ENCODE measurements at regions not wholly inside any gene's neighbourhood (a gene's known extent, or its start where the extent isn't known, plus 50 kb on each side); places are given as distances from the start of the nearest gene placed in this dataset.

DNA sequence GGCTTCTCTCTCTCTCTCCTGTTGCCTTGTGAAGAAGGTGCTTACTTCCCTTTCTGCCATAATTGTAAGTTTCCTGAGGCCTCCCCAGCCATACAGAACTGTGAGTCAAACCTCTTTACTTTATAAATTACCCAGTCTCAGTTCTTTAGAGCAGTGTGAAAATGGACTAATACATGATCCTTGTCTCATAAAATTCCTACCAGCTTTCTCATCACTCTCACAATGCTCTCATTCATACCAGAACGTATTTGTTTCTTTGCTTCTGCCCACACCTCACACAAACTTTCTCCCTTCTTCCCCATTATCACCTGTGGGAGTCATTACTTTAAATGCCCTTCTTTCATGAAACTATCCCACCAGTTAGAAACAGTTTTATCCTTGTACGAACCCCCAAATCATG is 62.7 kb upstream of the ARHGAP42 start:
- no peak overlapping the region for H3K9ac ChIP-seq
- peaks cover 31 to 46% (median 39%) of the 10 kb centered on the region in 11 experiments for H3K9me3 ChIP-seq (replicated peaks in 1 of 11)
- no peaks in the 10 kb centered on the region for H4K20me1 ChIP-seq
- no peak overlapping the region for H3K4me2 ChIP-seq
- no peaks in the 10 kb centered on the region for H3K27me3 ChIP-seq
- H3K27ac ChIP-seq: no peak overlapping the region
- no peak for TF ChIP-seq Cebpa-rat (IDR thresholded peaks at IDR 0.05)
- H3K4me3 ChIP-seq: no peak overlapping the region
- no peaks in the 10 kb centered on the region for H3K36me3 ChIP-seq
- H3K4me1 ChIP-seq: peaks cover 0 to 9% (median 3%) of the 10 kb centered on the region in 10 experiments; a peak in 12 of 20 replicates

DNA sequence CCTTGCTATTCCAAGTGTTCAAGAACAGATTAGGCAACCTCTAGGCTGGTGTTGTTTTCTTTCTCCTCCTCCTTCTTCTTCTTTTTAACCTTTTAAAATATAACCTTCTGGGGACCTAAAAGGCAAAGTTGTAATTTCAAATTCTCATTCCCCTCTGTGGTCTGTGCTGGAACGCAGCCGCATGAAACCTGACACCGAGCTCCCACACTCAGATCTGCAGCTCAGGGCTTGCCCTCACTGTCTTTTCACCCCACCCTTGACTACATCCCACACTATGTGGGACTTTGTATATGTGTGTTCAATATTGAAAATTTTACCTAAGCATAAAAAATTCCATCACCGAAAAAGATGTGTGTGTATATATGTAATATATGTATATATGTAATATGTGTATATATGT is 62.0 kb upstream of the ARHGAP42 start:
- Histone ChIP-seq H3K9me3 (replicated peaks in 1 of 11) (peaks cover 31 to 46% (median 39%) of the 10 kb centered on the region in 11 experiments), H3K4me3 (no peak overlapping the region), H3K9ac (no peak overlapping the region)

DNA sequence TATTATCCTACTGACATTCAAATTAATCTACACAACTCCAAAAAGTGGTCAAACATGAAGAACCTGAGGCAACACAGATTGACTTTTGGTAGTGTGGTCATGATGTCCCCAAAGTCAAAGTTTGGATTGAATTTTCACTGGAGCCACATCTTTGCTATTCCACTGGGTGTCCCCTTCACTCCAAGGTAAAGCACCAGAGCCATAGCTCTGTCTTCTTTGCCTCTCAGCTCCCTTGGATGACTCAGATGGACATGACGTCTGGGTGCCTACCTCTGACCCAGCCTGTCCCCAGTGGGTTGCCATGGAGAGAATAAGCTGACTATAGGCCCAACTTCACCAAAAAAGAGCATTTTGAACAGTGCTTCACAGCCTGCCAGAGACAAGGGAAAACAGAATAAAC is 57.4 kb upstream of the ARHGAP42 start:
- Histone ChIP-seq H3K4me1 (no peaks in the 10 kb centered on the region), H3K4me3 (no peak overlapping the region), H3K9me3 (replicated peaks in 1 of 11) (peaks cover 0 to 4% (median 0%) of the 10 kb centered on the region in 11 experiments; a peak in 5 of 22 replicates), H3K27me3 (no peaks in the 10 kb centered on the region), H3K4me2 (no peak overlapping the region), H3K9ac (no peak overlapping the region), H3K27ac (no peak overlapping the region), H3K36me3 (no peaks in the 10 kb centered on the region), H4K20me1 (no peaks in the 10 kb centered on the region)
- TF ChIP-seq Cebpa-rat (IDR thresholded peaks at IDR 0.05): no peak

More for the DNA sequence above, 62.0 kb upstream of the ARHGAP42 start:
- no peak for TF ChIP-seq Cebpa-rat (IDR thresholded peaks at IDR 0.05)
- Histone ChIP-seq H4K20me1 (no peaks in the 10 kb centered on the region), H3K27me3 (no peaks in the 10 kb centered on the region), H3K27ac (no peak overlapping the region), H3K36me3 (no peaks in the 10 kb centered on the region), H3K4me1 (peaks cover 0 to 2% (median 0%) of the 10 kb centered on the region in 10 experiments; a peak in 1 of 20 replicates), H3K4me2 (no peak overlapping the region)

DNA sequence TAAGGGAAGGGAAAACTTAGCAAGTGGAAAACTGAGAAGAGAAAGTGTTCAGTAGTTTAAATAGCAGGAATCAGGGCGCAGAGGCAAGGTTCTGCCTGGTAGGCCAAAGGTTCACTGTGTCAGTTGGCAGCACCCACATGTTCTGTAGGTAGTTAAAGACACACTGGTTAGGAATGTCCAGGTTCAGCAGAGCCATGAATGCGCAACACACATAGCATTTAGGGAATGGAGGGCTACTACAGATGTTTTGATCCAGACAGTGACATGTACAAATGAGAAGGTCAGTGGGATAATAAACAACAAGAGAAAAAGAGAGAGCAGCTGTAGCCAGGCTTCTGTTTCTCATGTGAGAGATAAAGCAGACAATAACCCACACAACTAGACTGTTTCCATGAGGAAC is 56.2 kb upstream of the ARHGAP42 start:
- H3K4me2 ChIP-seq: no peak overlapping the region
- no peaks in the 10 kb centered on the region for H3K27me3 ChIP-seq
- no peaks in the 10 kb centered on the region for H3K4me1 ChIP-seq
- no peak overlapping the region for H3K27ac ChIP-seq
- H3K9ac ChIP-seq: no peak overlapping the region
- no peaks in the 10 kb centered on the region for H3K9me3 ChIP-seq (replicated peaks in 1 of 11)
- H3K36me3 ChIP-seq: no peaks in the 10 kb centered on the region
- no peak for TF ChIP-seq Cebpa-rat (IDR thresholded peaks at IDR 0.05)
- H4K20me1 ChIP-seq: no peaks in the 10 kb centered on the region
- no peak overlapping the region for H3K4me3 ChIP-seq

DNA sequence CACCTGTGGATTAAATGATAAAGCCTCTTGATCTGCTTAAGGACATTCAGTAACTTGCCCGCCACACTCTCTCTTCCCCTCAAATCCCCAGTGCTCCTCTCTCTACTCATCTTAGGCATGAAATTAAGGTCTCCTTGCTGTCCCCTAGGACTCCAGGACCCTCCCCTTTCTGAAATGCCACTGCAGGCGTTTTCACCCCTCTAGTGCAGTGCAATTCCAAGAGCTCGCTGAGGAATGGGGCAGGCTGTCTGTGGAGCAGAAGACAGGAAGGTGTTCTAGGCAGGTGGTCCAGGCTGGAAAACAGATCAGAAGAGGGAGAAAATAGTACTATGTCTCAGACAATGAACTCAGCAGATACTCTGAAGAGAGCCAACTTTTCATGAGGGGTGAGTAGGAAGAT is 55.8 kb upstream of the ARHGAP42 start:
- Histone ChIP-seq H3K27me3 (no peaks in the 10 kb centered on the region), H3K4me3 (no peak overlapping the region), H3K4me2 (no peak overlapping the region), H3K9me3 (replicated peaks in 1 of 11) (no peaks in the 10 kb centered on the region), H3K4me1 (no peaks in the 10 kb centered on the region), H3K9ac (no peak overlapping the region), H4K20me1 (no peaks in the 10 kb centered on the region), H3K27ac (no peak overlapping the region), H3K36me3 (no peaks in the 10 kb centered on the region)
- TF ChIP-seq Cebpa-rat (IDR thresholded peaks at IDR 0.05): no peak

DNA sequence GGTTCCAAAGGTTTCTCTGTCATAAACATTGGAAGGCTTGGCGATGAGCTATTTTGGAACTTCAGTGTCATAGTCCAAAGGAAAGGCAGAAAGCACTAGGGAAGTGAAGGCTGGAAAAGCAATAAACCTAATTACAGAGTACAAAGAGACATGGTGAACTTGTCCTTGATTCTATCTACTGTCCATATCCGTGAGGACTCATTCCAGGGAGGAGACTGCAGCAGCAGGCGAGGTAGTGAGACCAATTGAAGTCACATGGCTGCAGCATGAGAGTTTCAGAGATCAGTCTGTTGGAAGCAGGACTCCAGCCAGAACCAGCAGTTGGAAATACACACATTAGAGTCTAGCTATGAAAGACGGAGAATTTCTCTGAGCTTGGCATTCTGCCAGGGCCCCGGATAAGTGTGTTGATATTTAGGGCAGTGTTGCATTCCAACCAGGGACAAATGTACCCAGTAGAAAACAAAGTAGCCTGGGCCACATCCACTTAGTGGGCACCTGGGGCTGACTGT is 54.1 kb upstream of the ARHGAP42 start:
- Histone ChIP-seq H3K4me3 (no peak overlapping the region), H4K20me1 (no peaks in the 10 kb centered on the region), H3K27ac (no peak overlapping the region), H3K4me1 (no peaks in the 10 kb centered on the region), H3K4me2 (no peak overlapping the region), H3K36me3 (no peaks in the 10 kb centered on the region), H3K9ac (no peak overlapping the region), H3K27me3 (no peaks in the 10 kb centered on the region), H3K9me3 (replicated peaks in 1 of 11) (no peaks in the 10 kb centered on the region)
- no peak for TF ChIP-seq Cebpa-rat (IDR thresholded peaks at IDR 0.05)

DNA sequence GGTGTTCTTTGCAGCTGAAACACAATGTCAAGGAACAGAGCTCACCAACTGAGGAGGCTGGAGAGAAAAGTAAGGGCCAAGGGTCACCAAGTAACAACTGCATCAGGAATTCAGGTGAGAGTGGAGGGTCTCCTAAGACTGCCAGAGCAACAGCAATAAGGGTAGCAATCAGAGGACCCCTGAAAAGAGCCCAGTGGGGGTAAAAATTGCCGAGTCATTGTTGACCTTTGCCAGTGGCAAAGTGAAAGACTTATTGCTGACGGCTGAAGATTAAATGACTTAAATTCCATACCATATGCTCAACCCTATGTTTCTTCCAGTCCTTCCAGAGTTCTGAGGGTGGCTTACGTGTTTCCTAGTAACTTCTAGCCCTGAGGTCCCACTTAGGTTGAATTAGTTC is 51.9 kb upstream of the ARHGAP42 start:
- H4K20me1 ChIP-seq: no peaks in the 10 kb centered on the region
- no peak overlapping the region for H3K9ac ChIP-seq
- H3K4me3 ChIP-seq: no peak overlapping the region
- H3K4me1 ChIP-seq: no peaks in the 10 kb centered on the region
- H3K9me3 ChIP-seq (replicated peaks in 1 of 11): no peaks in the 10 kb centered on the region
- TF ChIP-seq Cebpa-rat (IDR thresholded peaks at IDR 0.05): no peak
- no peaks in the 10 kb centered on the region for H3K27me3 ChIP-seq
- no peaks in the 10 kb centered on the region for H3K36me3 ChIP-seq
- H3K4me2 ChIP-seq: no peak overlapping the region
- H3K27ac ChIP-seq: no peak overlapping the region

DNA sequence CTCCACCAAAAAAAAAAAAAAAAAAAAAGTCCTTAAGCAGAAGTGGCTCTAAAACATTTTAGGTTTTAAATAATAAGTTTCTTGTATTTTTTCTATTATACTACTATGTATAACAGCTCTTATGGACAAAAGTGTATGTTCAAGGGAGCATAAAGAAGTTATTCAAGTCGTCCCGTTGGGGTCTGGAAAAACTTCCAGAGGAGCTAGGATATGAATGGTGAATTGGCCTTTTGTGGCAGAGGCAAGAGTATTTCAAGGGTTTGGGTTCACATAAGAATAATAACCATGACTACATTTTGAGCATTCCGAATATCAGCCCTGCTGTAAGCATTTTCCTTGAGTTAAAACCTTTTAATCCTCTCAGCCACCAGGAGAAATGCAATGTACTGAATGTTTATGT is 50.6 kb upstream of the ARHGAP42 start:
- no peak for TF ChIP-seq Cebpa-rat (IDR thresholded peaks at IDR 0.05)
- H4K20me1 ChIP-seq: no peaks in the 10 kb centered on the region
- H3K9me3 ChIP-seq (replicated peaks in 1 of 11): no peaks in the 10 kb centered on the region
- no peak overlapping the region for H3K27ac ChIP-seq
- H3K4me2 ChIP-seq: no peak overlapping the region
- H3K4me3 ChIP-seq: no peak overlapping the region
- H3K27me3 ChIP-seq: no peaks in the 10 kb centered on the region
- no peak overlapping the region for H3K9ac ChIP-seq
- H3K36me3 ChIP-seq: no peaks in the 10 kb centered on the region
- no peaks in the 10 kb centered on the region for H3K4me1 ChIP-seq
